NCI-H2196 treated with DMSO at 0.1 percent for 48 hours (cell line): ENCODE measurements at regions not wholly inside any gene's neighbourhood (a gene's known extent, or its start where the extent isn't known, plus 50 kb on each side); places are given as distances from the start of the nearest gene placed in this dataset.

ENCODE experiments used
- DNase-seq: peaks from one replicate; lab custom pipeline; 2025; ENCODE audit not compliant: unreplicated experiment; lab: John Stamatoyannopoulos, UW

DNA sequence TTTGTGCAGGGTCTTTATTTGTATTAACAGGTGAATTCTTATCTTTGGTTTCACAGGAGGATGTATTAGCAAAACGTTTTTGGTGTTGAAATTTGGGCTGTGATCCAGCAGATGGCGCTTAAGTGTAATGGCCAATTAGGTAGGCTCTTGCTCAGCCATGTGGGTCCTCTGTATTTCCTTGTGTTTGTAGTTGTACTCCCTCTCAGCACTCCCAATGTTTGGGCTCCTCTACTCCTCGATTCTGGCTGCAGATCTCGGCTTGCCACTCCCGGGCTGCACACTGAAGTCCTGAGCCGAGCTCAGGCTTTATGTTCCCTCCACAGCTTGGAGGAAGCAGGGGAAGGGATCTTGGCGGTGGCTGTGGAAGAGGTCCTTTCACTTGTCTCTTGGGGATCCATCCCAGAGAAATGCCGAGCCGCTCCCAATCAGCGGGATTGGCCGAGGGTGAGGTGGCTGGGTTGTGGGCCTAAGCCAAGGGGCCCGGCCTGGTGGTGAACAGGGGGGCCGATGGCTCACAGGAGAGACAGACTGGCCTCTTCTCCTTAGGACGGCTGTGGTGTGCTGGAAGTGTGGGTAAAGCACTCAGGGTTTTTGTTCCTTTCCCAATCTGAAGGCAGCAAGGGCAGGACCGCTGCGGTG is 133.7 kb downstream of the AEBP2 start:
- DNase-seq: peak; percentile 23

- no peak for DNase-seq
Observed at GRCh38 chr12:19573866-19574265, 134.6 kb downstream of the AEBP2 start.

GRCh38 chr12:19574601-19575000 is 135.3 kb downstream of the AEBP2 start:
- no peak for DNase-seq

GRCh38 chr12:19575337-19576243 is 136.3 kb downstream of the AEBP2 start:
- peak; percentile 88 for DNase-seq

DNA sequence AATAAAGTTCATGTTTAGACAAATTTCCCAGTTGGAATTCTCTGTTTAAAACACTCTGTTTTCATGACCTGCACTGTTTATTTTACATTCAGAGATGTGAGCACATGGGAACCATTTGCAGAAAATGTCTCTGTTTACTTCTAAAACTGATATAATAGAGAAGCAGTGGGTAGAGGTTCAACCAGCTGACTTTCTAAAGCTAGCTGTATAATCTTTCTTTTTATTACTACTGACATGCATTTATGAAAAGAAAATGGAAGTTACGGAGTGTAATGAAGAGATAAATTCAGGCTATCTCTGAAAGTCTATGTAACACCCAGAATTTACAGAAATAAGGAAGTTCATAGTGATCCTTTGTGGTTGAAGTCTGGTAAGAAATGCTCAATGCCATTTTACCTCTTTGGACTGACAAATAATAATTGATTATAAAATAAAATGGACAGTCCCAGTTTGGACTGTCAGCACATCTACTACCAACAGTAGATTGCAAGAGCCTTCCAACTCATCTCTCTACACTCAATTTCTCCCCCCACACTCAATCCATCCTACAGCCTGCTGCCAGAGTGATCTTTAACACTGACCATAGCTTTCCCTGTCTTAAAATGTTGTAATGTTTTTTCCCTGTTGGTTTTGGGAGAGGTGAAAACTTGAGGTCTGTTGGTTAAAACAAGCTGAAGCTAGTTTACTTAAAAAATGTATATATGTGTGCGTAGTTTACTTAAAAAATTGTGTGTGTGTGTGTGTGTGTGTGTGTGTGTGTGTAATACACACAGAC is 137.4 kb downstream of the AEBP2 start:
- DNase-seq: no peak

- no peak for DNase-seq
Observed at GRCh38 chr12:19577281-19577530, 137.9 kb downstream of the AEBP2 start.

- no peak for DNase-seq
Observed at GRCh38 chr12:19584732-19585131, 145.4 kb downstream of the AEBP2 start.

DNA sequence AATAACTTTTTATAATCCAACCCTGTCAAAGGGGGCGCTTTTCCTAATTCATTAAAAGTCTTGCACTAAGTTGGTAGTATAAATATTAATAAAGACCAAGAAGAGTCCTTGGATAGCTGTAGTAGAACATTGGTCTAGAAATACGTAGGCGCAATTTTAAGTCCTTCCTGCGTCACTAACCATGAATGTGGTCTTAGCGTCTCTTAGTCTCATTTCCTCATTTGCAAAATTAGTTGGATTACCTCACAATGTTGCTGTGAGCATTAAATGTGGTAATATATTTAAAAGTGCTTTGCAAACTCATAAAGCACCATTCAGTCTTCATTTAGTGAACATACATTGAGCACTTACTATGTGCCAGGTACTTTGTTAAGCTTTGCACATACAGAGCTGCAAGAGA is 149.7 kb downstream of the AEBP2 start:
- DNase-seq: no peak

- DNase-seq: no peak
Observed at GRCh38 chr12:19591951-19592350, 152.7 kb downstream of the AEBP2 start.

DNA sequence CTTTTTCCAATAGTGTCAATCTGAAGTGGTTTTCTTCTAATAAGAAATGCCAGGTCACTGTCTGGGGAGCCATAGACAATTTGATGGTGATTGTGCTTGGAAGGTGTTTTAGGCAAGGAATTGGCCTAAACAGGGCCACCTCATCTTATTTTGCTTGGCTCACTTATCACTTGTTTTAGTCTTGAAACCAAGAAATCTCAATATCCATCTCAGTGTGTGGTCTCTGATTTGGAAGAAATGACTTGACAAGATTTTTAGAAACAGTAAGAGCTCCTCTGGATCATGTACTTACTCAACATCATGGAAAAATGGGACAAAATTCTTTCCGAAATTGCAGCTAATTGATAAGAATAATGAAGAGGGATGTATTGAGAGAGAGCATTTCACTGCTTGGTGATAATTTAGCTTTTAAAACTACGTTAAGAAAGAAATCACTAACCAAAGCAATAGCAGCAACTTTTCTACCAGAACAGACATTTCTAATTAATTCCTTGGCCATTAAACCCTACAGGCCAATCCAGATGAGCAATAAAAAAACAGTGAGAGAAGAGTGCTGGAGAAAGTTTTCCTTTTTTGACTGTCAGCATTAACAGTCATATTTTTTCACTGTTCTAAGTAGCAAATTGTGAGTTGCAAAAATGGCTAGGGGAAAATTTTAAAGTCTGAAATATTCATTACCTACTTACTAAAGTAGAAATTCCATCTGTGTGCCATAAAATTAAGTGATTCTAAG is 157.3 kb downstream of the AEBP2 start:
- no peak for DNase-seq

DNA sequence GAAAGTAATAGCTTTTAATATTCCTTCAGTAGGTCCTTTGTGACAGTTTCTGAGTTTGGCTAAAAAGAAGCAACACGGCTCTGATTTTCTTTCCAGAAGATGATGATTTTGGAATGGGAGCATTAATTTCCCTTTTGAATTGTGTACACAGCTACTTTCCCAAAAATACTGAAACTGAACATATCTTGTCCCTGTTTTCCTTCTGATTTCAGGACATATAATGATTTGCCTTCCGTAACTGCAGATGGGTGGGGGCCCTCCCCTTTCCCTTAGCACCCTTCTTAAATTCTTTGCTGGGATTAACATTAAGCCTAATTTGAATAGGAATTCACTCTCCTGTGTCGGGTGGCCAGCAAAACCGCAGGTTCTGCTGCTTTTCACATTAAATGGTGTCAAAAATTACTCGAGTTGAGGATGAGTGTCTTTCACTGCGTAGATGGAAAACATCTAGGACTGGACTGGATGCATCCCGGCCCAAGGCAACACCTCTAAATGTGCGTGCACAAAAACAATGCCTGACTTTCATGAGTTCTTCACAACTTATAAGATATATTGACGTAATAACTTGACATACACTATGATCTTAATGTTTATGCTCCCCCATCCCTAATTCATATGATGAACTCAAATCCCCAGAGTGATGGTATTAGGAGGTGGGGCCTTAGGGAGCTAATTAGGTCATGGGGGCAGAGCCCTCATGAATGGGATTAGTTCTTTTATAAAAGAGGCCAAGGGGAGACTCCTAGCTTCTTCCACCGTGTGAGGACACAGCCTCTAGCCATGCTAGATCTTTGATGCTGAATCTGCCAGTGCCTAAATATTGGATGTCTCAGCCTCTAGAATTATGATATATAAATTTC is 158.1 kb downstream of the AEBP2 start:
- DNase-seq: no peak

DNA sequence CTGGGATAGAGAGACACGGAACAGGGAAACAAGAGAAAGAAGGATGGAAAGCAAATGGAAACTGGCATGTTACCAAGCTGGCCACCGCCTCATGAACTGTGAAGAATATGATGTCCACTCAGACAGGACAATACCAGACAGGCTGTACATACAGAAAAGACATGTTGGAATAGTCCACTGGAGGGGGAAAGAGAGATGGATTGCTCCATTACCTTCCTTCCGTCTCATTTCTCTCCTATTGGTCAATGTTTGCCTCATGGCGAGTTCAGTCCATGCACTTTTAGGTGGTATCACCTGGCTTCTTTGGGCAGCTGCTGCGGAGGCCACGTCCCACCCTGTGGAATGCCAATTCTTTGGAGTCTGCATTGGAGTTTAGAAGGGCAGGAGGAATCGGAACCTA is 166.4 kb downstream of the AEBP2 start:
- DNase-seq: no peak

- DNase-seq: no peak
Observed at GRCh38 chr12:19608039-19608438, 168.7 kb downstream of the AEBP2 start.

DNA sequence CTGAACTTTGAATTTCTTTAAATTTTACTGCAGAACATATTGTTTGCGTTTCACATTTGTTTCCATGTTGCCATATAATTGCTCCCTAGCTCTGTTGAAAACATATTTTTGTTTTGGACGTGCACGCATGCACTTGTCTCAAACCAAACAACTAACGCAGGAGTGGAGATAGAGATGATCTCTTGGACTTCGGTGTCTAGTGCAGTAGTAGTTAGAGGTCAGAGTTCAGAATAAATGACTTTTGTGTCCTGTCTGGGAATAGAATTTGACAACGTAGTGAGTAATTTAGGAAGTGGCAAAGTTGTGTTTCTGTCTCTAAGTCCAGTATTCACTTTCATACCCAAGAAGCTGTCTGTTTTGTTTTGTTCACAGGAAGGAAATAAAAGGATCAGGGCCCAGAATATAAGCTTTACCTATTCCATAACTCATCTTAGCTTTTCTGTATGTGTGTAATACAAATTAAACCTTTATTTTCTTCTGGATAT is 173.8 kb downstream of the AEBP2 start:
- no peak for DNase-seq

DNA sequence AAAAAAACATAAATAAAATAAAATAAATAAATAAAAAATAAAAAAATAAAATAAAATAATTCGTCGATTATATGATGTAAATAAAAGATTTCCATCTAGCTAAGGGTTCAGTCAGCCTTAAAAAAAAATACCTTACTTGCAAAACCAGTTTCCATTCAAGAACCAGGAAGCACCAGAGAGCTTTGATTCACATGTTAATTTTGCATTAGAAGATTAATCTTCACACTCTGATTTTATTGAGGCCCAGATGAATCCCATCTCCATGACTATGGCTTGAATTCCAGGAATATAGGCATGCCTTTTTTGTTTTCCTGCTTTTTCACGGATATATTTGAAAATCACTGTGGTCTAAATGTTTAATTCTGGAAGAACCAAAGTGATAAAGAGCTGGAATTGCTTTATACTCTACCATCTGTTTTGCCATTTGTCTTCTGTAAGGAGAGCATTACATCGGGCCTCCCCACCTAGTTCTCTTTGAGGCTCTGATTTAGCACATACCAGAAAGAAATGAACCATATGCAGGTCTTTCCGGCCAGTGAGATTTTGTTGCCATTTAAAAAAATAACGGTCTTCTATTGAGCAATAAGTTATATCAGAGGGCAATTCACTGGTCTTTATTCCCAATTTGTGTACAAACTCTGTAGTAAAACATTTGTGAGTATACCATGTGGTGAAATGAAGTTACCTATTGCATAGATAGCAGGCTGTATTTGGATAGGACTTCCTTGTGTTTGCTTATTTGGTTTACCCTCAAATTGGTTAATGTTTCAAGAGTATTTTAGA is 175.5 kb downstream of the AEBP2 start:
- DNase-seq: no peak

GRCh38 chr12:19615384-19615725 is 176.1 kb downstream of the AEBP2 start:
- no peak for DNase-seq

DNA sequence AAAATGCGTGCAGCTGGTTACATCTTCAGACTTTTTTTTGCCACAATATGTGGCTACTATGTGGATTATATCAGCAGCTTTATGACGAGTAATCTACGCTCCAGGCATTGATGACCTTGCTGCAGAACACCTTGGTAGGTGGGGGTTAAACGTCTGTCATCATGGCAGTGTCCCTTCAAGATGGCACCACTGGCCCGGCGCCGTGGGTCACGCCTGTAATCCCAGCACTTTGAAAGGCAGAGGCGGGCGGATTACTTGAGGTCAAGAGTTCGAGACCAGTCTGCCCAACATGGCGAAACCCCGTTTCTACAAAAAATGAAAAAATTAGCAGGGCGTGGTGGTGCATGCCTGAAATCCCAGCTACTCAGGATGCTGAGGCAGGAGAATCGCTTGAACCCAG is 177.5 kb downstream of the AEBP2 start:
- DNase-seq: no peak

- no peak for DNase-seq
Observed at GRCh38 chr12:19620222-19620621, 180.9 kb downstream of the AEBP2 start.

DNA sequence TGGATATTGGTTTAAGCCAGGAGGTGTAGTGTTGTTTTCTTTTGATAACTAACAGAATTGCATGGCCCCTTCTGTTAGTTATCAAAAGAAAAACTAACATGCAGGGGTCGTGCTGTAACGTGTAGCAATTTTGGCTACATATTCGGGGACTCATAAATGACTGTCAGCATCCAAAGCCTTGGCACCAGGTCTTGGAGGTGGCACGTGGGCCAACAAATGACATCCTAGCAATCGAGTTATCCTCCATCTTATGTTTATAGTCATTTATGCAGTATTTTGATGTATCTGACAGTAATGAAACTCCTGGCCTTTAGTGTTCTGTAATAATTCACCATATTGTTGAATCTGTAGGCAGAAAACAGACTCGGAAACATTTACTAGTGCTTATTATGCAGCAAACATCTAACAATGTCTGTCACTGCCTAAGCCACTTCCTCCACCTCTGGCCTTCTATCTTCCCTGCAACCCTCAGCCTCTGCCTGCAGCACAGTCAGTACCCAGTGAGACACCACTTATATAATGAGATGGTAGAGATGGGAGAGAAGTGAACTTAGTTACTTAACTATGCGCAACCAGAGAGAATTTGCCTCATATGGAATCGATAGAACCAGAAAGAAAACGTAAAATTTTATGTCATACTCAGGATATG is 184.6 kb downstream of the AEBP2 start:
- no peak for DNase-seq
